Activated CD4-positive, alpha-beta memory T cell treated with anti-CD3 and anti-CD28 coated beads for 36 hours (primary cell): ENCODE measurements at regions not wholly inside any gene's neighbourhood (a gene's known extent, or its start where the extent isn't known, plus 50 kb on each side); places are given as distances from the start of the nearest gene placed in this dataset.
A peak's percentile ranks its signal among the peaks of the same experiment; 100 is the strongest.

ENCODE experiments used
- CTCF ChIA-PET: fragments of 350-600 bp; sonication (Branson Sonifier 250); formaldehyde crosslinking; loops from one replicate; lab custom pipeline; 2021; ENCODE audit warnings: antibody characterized with exemption, inconsistent platforms; lab: Charles Lee
- POLR2A ChIA-PET: fragments of 350-600 bp; sonication (Branson Sonifier 250); formaldehyde crosslinking; loops from one replicate; lab custom pipeline; 2021; ENCODE audit warnings: antibody characterized with exemption; lab: Charles Lee
- DNase-seq: peaks from one replicate; pipeline ENCODE4 v3.0.0-alpha.2; 2020
- H3K27ac Mint-ChIP-seq: one replicate; pipeline ENCODE4 v1.8.0; 2021; ENCODE audit warnings: mixed read lengths
- H3K27me3 Mint-ChIP-seq: one replicate; pipeline ENCODE4 v1.8.0; 2021; ENCODE audit warnings: mixed read lengths
- H3K36me3 Mint-ChIP-seq: one replicate; pipeline ENCODE4 v1.8.0; 2021; ENCODE audit warnings: mixed read lengths
- H3K4me1 Mint-ChIP-seq: one replicate; pipeline ENCODE4 v1.8.0; 2021; ENCODE audit warnings: low read depth, mixed read lengths
- H3K4me3 Mint-ChIP-seq: one replicate; pipeline ENCODE4 v1.8.0; 2021; ENCODE audit warnings: mild to moderate bottlenecking, mixed read lengths
- H3K9me3 Mint-ChIP-seq: one replicate; pipeline ENCODE4 v1.8.0; 2021; ENCODE audit warnings: mixed read lengths
- intact Hi-C: fragments of 100-400 bp; cut with micrococcal nuclease; formaldehyde crosslinking; loops from one replicate; pipeline ENCODE4 v1.15.1; 2023

DNA sequence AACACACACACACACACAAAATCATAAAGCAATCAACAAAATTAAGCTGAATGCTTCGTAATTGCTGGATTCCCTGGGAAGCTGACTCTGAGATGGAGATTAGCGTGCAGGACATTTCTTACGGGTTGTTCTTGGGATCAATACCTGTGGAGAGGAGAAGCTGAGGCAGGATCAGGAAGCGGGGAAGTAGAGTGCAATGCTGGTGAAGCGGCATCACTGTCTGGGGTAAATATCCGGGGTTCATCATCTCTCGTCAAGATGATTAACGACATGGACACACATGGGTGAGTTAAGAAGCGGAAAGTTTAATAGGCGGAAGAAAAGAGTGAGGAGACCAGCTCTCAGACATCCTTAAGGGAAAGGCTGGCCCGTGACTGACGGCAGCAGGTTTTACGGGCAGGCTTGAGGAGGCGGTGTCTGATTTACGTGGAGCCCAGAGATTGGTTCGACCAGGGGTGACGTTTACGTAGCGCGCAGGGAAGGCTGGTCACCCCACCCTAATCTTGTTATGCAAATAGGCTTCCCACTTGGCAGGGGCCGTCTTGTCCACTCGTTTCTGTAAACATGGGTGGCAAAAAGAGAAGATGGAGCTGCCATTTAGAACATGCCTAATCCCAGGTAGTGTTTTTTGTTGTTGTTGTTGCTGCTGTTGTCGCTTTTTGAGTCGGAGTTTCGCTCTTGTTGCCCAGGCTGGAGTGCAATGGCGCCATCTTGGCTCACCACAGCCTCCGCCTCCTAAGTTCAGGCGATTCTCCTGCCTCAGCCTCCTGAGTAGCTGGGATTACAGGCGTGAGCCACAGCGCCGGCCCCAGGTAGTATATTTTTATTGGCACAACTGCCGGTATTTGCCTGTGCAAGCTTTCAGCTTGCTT, 135.6 kb upstream of the KCNJ15 start:
- Mint-ChIP-seq H3K36me3 (no peaks in the 10 kb centered on the region), H3K9me3 (no peaks in the 10 kb centered on the region), H3K27ac (no peak overlapping the region), H3K27me3 (peaks cover 2% of the 10 kb centered on the region), H3K4me1 (no peaks in the 10 kb centered on the region), H3K4me3 (no peak overlapping the region)
- CTCF ChIA-PET = no interaction called here
- intact Hi-C loops = no loop called here
- DNase-seq = no peak
- POLR2A ChIA-PET = no interaction called here

DNA sequence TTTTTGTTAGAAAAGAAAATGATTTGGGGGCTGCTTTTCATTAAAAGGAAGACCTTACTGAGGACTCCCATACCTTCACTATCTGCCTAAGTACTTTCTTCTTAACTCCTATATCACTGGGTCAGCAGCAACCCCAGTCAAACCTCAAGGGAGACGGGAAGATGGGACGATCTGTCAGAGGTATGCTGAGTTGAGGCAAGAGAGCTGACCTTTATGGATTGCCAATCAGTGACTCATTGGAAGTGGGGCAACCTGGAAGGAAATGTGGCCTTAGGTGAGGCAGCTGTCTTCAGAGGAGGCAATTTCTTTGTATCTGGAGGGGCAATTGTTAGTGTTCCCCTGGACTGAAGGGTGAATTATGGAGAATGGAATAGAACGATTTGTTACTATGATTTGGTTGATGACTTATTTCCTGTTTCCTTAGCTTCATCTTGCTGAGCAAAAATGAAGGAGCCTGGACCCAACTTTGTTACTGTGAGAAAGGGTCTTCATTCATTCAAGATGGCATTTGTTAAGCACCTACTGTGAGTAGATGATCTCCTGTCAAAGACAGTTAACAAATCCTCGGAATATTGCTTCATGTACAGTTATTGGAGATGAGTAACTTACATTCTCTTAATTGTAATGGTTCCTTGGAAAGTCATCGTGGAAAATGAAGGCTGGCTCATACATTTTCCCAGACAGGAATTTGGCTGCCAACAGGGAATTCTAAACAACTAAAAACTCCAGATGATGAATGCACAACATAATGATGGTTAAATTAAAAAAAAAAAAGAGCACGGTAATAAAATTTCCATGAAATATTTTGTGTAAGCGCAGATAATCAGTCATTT, 134.7 kb upstream of the KCNJ15 start:
- Mint-ChIP-seq H3K4me3 (no peak overlapping the region), H3K4me1 (no peaks in the 10 kb centered on the region), H3K27me3 (peaks cover 2% of the 10 kb centered on the region), H3K27ac (no peak overlapping the region), H3K36me3 (no peaks in the 10 kb centered on the region), H3K9me3 (no peaks in the 10 kb centered on the region)
- DNase-seq = no peak
- POLR2A ChIA-PET = no interaction called here
- CTCF ChIA-PET = no interaction called here
- intact Hi-C loops = no loop called here

DNA sequence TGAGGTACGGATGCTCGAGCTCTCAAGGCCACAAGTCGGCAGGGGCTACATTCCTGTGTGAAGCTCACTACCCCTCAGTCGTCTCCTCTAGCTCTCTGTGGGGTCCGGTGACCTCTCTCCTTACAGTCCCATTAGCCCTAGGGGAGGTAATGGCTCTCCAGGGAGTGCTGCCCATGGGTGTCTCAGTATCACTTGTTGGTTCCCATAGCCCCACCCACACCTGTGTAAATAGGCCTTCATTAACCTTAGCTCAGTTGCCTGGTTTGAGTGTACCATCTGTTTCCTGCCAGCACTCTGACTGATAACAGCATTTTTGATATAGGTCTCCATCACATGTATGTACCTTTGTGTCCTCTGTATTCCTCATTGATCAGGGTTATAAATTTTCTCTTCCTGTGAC, 133.2 kb upstream of the KCNJ15 start:
- H3K27me3 Mint-ChIP-seq = peaks cover 2% of the 10 kb centered on the region
- ChIA-PET CTCF (interaction anchor here (0.8 to 1.4 kb wide), 3 partner anchors 10 to 448 kb away, joined by 3 to 4 read pairs (median 3); no protein-coding TSS in a partner anchor), POLR2A (no interaction called here)
- H3K27ac Mint-ChIP-seq = no peak overlapping the region
- H3K4me3 Mint-ChIP-seq = no peak overlapping the region
- DNase-seq = no peak
- intact Hi-C loops = no loop called here
- H3K36me3 Mint-ChIP-seq = no peaks in the 10 kb centered on the region
- no peaks in the 10 kb centered on the region for H3K4me1 Mint-ChIP-seq
- H3K9me3 Mint-ChIP-seq = no peaks in the 10 kb centered on the region

DNA sequence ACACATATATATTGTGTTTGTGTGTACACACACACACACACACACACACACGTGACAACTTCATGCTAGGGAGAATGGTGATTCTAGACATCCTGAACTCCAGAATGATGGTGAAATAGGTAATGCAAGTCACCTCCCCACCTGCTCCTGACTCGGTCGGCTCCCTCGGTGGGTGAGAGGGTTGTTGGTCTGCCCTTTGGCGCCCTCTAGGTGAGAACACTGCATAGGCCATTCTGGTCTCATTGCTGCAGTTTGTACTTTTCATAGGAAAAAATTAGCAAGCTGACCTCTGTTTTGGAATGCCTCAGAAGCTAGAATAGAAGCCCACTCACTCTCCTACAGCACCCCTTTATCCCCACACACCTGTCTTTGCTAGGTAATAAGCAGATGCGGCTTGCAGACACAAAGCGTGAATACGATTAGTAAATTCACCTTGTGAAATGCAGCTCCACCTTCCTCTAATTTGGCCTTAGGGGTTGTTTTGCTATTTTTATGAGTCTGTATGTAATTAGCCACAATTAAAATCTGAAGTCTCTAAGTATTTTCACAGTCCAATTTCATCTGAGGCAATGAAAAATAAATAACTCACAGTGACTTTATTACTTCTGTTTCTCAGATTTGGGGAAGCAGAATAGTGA, 130.0 kb upstream of the KCNJ15 start:
- peak; percentile 66 for DNase-seq
- intact Hi-C loops = loop anchor here (5.0 kb wide), 1 partner anchor 414 kb away; no protein-coding TSS in a partner anchor
- Mint-ChIP-seq H3K36me3 (no peaks in the 10 kb centered on the region), H3K27ac (no peak overlapping the region), H3K9me3 (no peaks in the 10 kb centered on the region), H3K4me1 (no peaks in the 10 kb centered on the region), H3K27me3 (peaks cover 2% of the 10 kb centered on the region), H3K4me3 (no peak overlapping the region)
- ChIA-PET CTCF (interaction anchor here (0.6 to 2.5 kb wide), 11 partner anchors 13 to 426 kb away, joined by 3 to 13 read pairs (median 3); no protein-coding TSS in a partner anchor), POLR2A (no interaction called here)

DNA sequence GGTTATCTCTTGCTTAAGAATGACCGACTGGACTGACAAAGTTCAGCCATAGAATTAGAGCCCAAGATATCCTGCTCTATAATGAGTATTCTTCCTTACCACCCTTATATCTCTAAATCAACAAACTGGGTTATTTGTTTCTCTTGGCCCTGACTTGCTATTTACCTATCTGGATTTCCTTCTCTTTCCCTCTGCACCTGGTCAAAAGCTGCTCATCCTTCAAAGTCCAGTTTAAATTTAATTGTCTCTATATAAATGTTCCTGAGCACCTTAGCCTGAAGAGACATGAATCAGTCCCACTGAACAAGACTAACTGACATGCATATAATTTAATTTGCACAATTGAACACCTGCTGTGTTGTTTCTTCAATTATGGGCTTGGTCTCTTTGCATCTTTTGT, 127.1 kb upstream of the KCNJ15 start:
- intact Hi-C loops = loop anchor here (5.0 kb wide), 1 partner anchor 417 kb away; no protein-coding TSS in a partner anchor

DNA sequence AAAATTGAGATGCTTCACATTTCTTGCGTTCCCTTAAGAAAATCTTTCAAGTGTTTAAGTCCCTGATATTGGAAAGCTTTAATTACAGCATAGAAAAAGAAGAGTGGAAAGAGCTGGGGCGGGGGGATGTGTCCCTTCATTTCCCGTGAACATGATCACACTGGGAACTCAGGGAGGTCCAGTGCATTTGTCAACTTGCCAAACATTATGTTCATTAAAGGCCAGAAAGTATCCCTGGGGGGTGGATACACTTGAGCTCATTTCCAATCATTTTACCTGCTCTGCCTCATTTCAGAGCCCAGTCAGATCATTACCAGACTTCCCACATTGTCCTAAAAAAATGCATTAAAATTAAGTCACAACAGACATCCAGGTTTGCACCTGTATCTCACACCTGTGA, 123.6 kb upstream of the KCNJ15 start:
- intact Hi-C loops = no loop called here
- no peaks in the 10 kb centered on the region for H3K4me1 Mint-ChIP-seq
- no peak overlapping the region for H3K4me3 Mint-ChIP-seq
- no peaks in the 10 kb centered on the region for H3K9me3 Mint-ChIP-seq
- H3K27ac Mint-ChIP-seq = no peak overlapping the region
- peaks cover 17% of the 10 kb centered on the region for H3K27me3 Mint-ChIP-seq
- CTCF ChIA-PET = interaction anchor here (1.0 kb wide), 1 partner anchor 9 kb away, joined by 3 read pairs; no protein-coding TSS in a partner anchor
- H3K36me3 Mint-ChIP-seq = no peaks in the 10 kb centered on the region
- DNase-seq = no peak
- POLR2A ChIA-PET = no interaction called here

More for the DNA sequence above, 127.1 kb upstream of the KCNJ15 start:
- ChIA-PET CTCF (interaction anchor here (1.1 kb wide), 1 partner anchor 410 kb away, joined by 3 read pairs; no protein-coding TSS in a partner anchor), POLR2A (no interaction called here)
- no peaks in the 10 kb centered on the region for H3K4me1 Mint-ChIP-seq
- H3K27ac Mint-ChIP-seq = no peak overlapping the region
- peaks cover 14% of the 10 kb centered on the region for H3K27me3 Mint-ChIP-seq
- no peak overlapping the region for H3K4me3 Mint-ChIP-seq
- no peak for DNase-seq
- no peaks in the 10 kb centered on the region for H3K9me3 Mint-ChIP-seq
- no peaks in the 10 kb centered on the region for H3K36me3 Mint-ChIP-seq

DNA sequence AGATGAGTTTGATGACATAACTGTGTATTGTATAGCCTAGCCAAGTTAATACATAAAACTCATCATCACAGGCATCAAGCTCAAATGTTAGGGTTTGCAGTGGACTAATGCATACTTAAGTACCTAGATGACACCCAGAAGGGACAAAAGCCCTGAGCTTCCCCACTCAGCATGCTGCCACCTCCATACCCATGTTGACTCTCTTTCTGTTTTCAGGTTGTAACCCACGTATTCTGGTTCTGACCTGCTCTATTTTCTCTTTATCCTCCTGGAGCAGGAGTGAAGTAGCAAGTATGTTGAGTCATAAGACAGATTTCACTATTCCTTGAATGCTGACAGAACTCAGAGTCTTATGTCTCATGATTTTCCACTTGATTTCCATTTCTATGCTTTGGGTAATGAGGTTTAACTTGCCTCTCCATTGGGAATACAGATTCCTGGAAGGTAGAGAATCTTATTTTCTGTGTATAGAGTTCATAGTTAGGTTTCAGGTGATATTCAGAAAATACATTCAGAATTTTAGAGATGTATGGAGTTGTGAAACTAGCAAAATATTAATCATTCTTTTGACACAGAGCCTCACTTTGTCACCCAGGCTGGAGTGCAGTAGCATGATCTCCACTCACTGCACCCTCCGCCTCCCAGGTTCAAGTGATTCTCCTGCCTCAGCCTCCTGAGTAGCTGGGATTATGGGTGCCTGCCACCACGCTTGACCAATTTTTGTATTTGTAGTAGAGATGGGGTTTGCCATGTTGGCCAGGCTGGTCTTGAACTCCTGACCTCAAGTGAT, 122.5 kb upstream of the KCNJ15 start:
- peak; percentile 18 for DNase-seq
- ChIA-PET CTCF (no interaction called here), POLR2A (no interaction called here)
- Mint-ChIP-seq H3K9me3 (no peaks in the 10 kb centered on the region), H3K4me1 (no peaks in the 10 kb centered on the region), H3K27me3 (peaks cover 17% of the 10 kb centered on the region), H3K36me3 (no peaks in the 10 kb centered on the region), H3K27ac (no peak overlapping the region), H3K4me3 (no peak overlapping the region)
- intact Hi-C loops = no loop called here

DNA sequence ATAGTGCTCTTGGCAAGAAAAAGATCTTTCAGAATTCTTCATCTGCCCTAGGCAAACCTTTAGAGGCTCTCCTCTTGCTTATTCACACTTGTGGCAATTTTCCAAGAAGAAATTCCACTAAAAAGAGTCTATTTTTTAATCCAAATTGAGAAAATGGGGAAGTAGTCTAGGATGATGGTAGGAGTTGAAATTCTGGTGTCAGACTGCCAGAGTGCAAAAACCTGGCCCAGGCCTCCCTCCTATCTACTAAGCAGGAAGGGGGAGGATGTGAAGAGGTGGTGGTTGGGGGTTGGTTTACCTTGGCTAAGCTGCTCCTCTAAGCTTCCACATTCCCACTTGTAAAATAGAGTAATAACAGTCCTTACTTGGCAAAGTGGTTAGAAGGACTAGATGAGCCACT, 120.6 kb upstream of the KCNJ15 start:
- no peak overlapping the region for H3K4me3 Mint-ChIP-seq

DNA sequence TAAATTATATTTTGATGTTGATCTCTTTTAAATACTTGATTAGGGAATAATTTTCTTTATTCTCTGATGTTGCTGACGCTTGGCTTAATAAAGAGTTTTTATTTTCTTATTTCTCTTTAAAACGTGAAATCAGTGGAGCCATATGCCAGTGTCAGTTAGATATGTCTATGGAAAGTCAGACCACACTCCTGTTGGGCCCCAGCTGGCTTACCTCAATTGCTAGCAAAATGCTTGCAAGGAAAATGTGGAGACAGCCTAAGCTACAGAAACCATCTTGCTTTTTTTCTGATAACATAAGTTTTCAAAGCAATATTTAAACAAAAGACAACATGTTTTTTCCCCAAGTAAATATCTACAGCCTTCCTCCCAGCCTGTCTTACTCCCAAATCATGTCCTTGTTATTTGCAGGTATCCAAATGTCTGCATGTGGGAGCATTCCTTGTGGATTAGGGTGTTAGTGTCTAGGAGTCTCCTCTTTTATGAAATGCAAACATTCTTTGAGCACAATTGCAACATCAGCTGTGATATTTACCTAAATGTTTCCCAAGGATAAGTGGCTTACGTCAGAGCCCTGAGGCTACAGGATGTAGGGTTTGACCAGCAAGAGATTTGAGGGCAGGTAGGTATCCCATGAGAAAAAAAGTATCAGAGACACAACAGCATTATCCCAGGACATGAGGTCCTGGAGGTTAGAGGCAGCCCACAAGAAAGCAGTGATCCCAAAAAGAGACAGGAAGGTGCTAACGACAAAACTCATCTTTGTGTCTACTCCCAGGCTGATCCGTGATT, 117.2 kb upstream of the KCNJ15 start:
- Mint-ChIP-seq H3K4me1 (no peaks in the 10 kb centered on the region), H3K4me3 (no peak overlapping the region), H3K9me3 (peaks cover 2% of the 10 kb centered on the region), H3K27ac (no peak overlapping the region), H3K36me3 (no peaks in the 10 kb centered on the region), H3K27me3 (peaks cover 11% of the 10 kb centered on the region)
- POLR2A ChIA-PET = no interaction called here
- intact Hi-C loops = no loop called here
- no peak for DNase-seq
- CTCF ChIA-PET = interaction anchor here (1.1 to 1.3 kb wide), 2 partner anchors 12 to 20 kb away, joined by 3 read pairs; no protein-coding TSS in a partner anchor

More for the DNA sequence above, 120.6 kb upstream of the KCNJ15 start:
- intact Hi-C loops = no loop called here
- H3K9me3 Mint-ChIP-seq = no peaks in the 10 kb centered on the region
- H3K27me3 Mint-ChIP-seq = peaks cover 18% of the 10 kb centered on the region
- H3K27ac Mint-ChIP-seq = no peak overlapping the region
- POLR2A ChIA-PET = no interaction called here
- no peak for DNase-seq
- H3K36me3 Mint-ChIP-seq = no peaks in the 10 kb centered on the region
- CTCF ChIA-PET = no interaction called here
- H3K4me1 Mint-ChIP-seq = no peaks in the 10 kb centered on the region

DNA sequence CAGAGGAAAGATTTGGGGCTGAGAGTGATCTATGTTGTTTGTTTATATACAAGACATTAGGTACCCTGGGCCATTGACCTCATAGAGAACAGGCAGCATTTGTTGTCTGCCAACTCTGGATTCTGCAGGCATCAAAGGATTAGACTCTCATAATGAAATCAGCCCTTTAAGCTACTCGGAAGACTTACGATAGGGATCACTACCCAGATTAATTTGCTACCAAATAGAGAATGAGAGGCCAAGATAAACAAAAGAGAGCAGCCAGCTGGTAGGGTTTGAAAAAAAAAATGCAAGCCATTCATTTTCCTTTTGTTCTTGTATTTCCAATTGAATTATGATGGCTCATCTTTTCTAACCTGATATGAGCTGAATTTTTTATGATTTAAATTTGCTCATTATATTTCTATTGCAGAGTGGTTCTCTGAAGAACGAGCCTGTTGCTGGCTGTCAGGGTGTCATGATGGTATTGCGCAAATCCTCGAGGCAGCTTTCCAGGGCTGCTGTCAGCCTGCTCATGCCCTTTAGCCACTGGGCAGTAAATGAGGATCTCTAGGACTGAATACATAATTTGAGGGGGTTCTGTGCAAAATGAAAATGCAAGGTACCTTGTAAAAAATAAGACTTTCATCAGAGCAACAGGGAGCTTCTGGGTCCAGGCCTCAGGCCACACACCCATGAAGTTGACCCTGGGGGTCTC, 116.4 kb upstream of the KCNJ15 start:
- no peaks in the 10 kb centered on the region for H3K36me3 Mint-ChIP-seq
- peaks cover 10% of the 10 kb centered on the region for H3K9me3 Mint-ChIP-seq
- intact Hi-C loops = no loop called here
- peaks cover 11% of the 10 kb centered on the region for H3K27me3 Mint-ChIP-seq
- no peaks in the 10 kb centered on the region for H3K4me1 Mint-ChIP-seq
- ChIA-PET POLR2A (no interaction called here), CTCF (interaction anchor here (0.6 to 1.3 kb wide), 3 partner anchors 10 to 19 kb away, joined by 3 to 4 read pairs (median 3); no protein-coding TSS in a partner anchor)
- no peak overlapping the region for H3K27ac Mint-ChIP-seq
- H3K4me3 Mint-ChIP-seq = no peak overlapping the region
- DNase-seq = no peak
